ENCODE measurements at regions not wholly inside any gene's neighbourhood (a gene's known extent, or its start where the extent isn't known, plus 50 kb on each side); places are given as distances from the start of the nearest gene placed in this dataset.

DNA sequence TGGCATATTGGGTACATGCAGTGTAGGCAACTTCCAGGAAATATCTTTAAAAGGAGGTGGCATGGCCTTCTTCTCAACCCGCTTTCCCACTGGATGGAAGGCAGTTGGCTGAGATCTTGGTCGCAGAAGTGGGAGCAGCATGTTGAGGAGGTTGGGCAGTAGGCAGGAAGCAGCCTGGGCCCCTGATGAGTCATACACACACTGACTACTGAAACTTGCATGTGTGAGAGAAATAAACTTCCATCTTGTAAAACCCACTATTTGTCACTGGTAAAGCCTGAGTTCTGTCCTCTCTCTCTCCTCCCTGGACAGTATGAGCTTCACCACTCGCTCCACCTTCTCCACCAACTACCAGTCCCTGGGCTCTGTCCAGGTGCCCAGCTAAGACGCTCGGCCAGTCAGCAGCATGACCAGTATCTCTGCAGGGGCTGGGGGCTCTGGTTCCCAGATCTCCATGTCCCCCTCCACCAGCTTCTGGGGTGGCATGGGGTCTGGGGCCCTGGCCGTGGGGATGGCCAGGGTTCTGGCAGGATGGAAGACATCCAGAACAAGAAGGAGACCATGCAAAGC lies 233.8 kb upstream of the SPRED2 start:
- WGBS, 2 experiments (ENCODE audit: extremely low coverage in 1 of 2, insufficient coverage in 1 of 2, insufficient read length in 1 of 2, insufficient replicate concordance in 2 of 2, low coverage in 1 of 2, low lambda C conversion rate in 2 of 2, missing lambda C conversion rate in 1 of 2), result 89% methylated on average over 6 of the region's 6 CpGs; no CpG with 5 or more reads in 1 of the 2 experiments
- Histone ChIP-seq H3K23ac (ENCODE audit: insufficient read length) (no peak overlapping the region), H2AK5ac (ENCODE audit: low read depth, low read length) (no peak overlapping the region), H3K27ac (ENCODE audit: low read depth, low read length) (no peak overlapping the region), H3K79me1 (ENCODE audit: low read depth, low read length) (no peaks in the 10 kb centered on the region), H2BK20ac (ENCODE audit: low read length) (no peak overlapping the region), H3K4me1 (replicated peaks in 1 of 4; ENCODE audit: control insufficient read depth in 3 of 4, insufficient read depth in 4 of 4, low read length in 3 of 4) (no peaks in the 10 kb centered on the region), H3K4ac (replicated peaks; ENCODE audit: insufficient read length, low read depth, low read length) (no peak overlapping the region), H4K5ac (ENCODE audit: insufficient read length, low read depth, low read length) (no peak overlapping the region), H3K23me2 (ENCODE audit: low read depth, low read length) (no peaks in the 10 kb centered on the region), H3K4me3 (ENCODE audit: extremely low read depth in 1 of 4, insufficient read depth in 2 of 4, low read depth in 3 of 4, low read length in 4 of 4) (no peak overlapping the region), H3K14ac (ENCODE audit: insufficient read length) (no peak overlapping the region), H4K8ac (ENCODE audit: extremely low read depth, insufficient read depth, low read length) (no peak overlapping the region), H2BK12ac (ENCODE audit: low read depth, low read length) (no peak overlapping the region), H3K36me3 (ENCODE audit: control insufficient read depth in 2 of 4, insufficient read depth in 4 of 4, low read length in 3 of 4) (no peaks in the 10 kb centered on the region), H2AFZ (ENCODE audit: low read length) (no peak overlapping the region), H2BK5ac (ENCODE audit: low read depth, low read length) (no peak overlapping the region), H2BK15ac (ENCODE audit: low read length) (no peak overlapping the region), H3K9ac (replicated peaks in 1 of 4; ENCODE audit: extremely low read depth in 1 of 4, low read depth in 3 of 4, low read length in 3 of 4) (no peak overlapping the region), H3K9me3 (ENCODE audit: insufficient read depth in 2 of 2, low read depth in 1 of 2, low read length in 1 of 2) (peaks cover 11 to 19% of the 10 kb centered on the region in 2 experiments; a peak in 3 of 4 replicates), H3K79me2 (ENCODE audit: control insufficient read depth in 1 of 2, insufficient read depth in 2 of 2, low read length in 2 of 2) (no peaks in the 10 kb centered on the region), H4K91ac (replicated peaks; ENCODE audit: insufficient read length, low read length) (no peak overlapping the region), H3K27me3 (replicated peaks in 1 of 4; ENCODE audit: control insufficient read depth in 3 of 4, extremely low read depth in 1 of 4, insufficient read depth in 3 of 4, low read length in 3 of 4) (no peaks in the 10 kb centered on the region), H2BK120ac (replicated peaks; ENCODE audit: low read depth, low read length) (no peak overlapping the region), H4K20me1 (replicated peaks in 1 of 2; ENCODE audit: control insufficient read depth in 1 of 2, insufficient read depth in 2 of 2, low read length in 2 of 2) (no peaks in the 10 kb centered on the region), H3K18ac (ENCODE audit: extremely low read depth, low read length) (no peak overlapping the region), H3K56ac (replicated peaks; ENCODE audit: insufficient read length, low read depth, low read length) (no peak overlapping the region), H3K4me2 (ENCODE audit: insufficient read depth in 1 of 2, low read depth in 2 of 2, low read length in 2 of 2) (no peak overlapping the region)
- DNase-seq (ENCODE audit: low read depth in 1 of 2, low spot score in 2 of 2) (no peak), FAIRE-seq (no peak)
- TF ChIP-seq KDM4A (IDR thresholded peaks at IDR 0.05; ENCODE audit: low read depth, low read length, severe bottlenecking), result no peak
- CTCF ChIA-PET (ENCODE audit: partially characterized antibody), result interaction anchor here (0.9 to 2.5 kb wide), 5 partner anchors 9 to 45 kb away, joined by 3 to 7 read pairs (median 3); no protein-coding TSS in a partner anchor
- POLR2A ChIA-PET (ENCODE audit: partially characterized antibody), result no interaction called here
